Testis (tissue), 2 donors: ENCODE measurements at regions not wholly inside any gene's neighbourhood (a gene's known extent, or its start where the extent isn't known, plus 50 kb on each side); places are given as distances from the start of the nearest gene placed in this dataset.

Source experiments
- DNase-seq: peaks from one replicate; pipeline ENCODE4 v3.0.0-alpha.2; 2019
- H3K27ac ChIP-seq, 2 donors: fragments of 200-600 bp; sonication (generic); one replicate each; pipeline ENCODE4 v1.5.1; 2019
- H3K27me3 ChIP-seq: fragments of 200-600 bp; sonication (generic); one replicate; pipeline ENCODE4 v1.5.1; 2019
- H3K36me3 ChIP-seq: fragments of 200-600 bp; sonication (generic); one replicate; pipeline ENCODE4 v1.5.1; 2017; ENCODE audit warnings: low read depth; ENCODE audit errors: missing control alignments
- H3K4me1 ChIP-seq: fragments of 200-600 bp; sonication (generic); one replicate; pipeline ENCODE4 v1.5.1; 2019
- H3K4me3 ChIP-seq, 2 donors: fragments of 200-600 bp; sonication (generic); one replicate each; pipeline ENCODE4 v1.5.1; 2017 to 2019
- H3K9me3 ChIP-seq: fragments of 200-600 bp; sonication (generic); one replicate; pipeline ENCODE4 v1.5.1; 2017
- POLR2A ChIP-seq: fragments of 450-650 bp; IDR thresholded peaks from one replicate; pipeline ENCODE4 v1.6.1; 2017; ENCODE audit warnings: antibody characterized with exemption, mild to moderate bottlenecking, moderate library complexity
- WGBS, 2 donors: methylation state at CpG; one replicate each; pipeline ENCODE4 v1.1.5; 2018; 5-methylcytosine and 5-hydroxymethylcytosine counted together
- intact Hi-C: fragments of 100-400 bp; cut with DNase I; formaldehyde crosslinking; loops from one replicate; pipeline ENCODE4 v1.15.1; 2023; ENCODE audit warnings: low total_unique reads
- TF ChIP-seq, protein P1 (sequence below), 3 experiments: fragments of 450-650 bp in 2 of 3; fragments of 200-600 bp in 1 of 3; sonication (generic) in 1 of 3; IDR thresholded peaks; one replicate each; pipeline ENCODE4 v1.5.1; 2016 to 2019; ENCODE audit warnings: antibody characterized with exemption in 3 of 3, mild to moderate bottlenecking in 2 of 3, moderate library complexity in 1 of 3

- Histone ChIP-seq H3K27ac (no peak overlapping the region), H3K36me3 (no peaks in the 10 kb centered on the region), H3K4me1 (peaks cover 13% of the 10 kb centered on the region), H3K9me3 (no peaks in the 10 kb centered on the region), H3K27me3 (no peaks in the 10 kb centered on the region), H3K4me3 (no peak overlapping the region)
- 86 to 94% methylated on average over 8 of the region's 8 CpGs for WGBS, 2 donors
- intact Hi-C loops = no loop called here
- no peak for TF ChIP-seq POLR2A
- TF ChIP-seq, protein P1, sequence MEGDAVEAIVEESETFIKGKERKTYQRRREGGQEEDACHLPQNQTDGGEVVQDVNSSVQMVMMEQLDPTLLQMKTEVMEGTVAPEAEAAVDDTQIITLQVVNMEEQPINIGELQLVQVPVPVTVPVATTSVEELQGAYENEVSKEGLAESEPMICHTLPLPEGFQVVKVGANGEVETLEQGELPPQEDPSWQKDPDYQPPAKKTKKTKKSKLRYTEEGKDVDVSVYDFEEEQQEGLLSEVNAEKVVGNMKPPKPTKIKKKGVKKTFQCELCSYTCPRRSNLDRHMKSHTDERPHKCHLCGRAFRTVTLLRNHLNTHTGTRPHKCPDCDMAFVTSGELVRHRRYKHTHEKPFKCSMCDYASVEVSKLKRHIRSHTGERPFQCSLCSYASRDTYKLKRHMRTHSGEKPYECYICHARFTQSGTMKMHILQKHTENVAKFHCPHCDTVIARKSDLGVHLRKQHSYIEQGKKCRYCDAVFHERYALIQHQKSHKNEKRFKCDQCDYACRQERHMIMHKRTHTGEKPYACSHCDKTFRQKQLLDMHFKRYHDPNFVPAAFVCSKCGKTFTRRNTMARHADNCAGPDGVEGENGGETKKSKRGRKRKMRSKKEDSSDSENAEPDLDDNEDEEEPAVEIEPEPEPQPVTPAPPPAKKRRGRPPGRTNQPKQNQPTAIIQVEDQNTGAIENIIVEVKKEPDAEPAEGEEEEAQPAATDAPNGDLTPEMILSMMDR (IDR thresholded peaks at IDR 0.05) = no peak
- no peak for DNase-seq
Measured at GRCh38 chr10:6349846-6350535, 147.3 kb downstream of the PFKFB3 start.

GRCh38 chr10:6350609-6351008 lies 147.9 kb downstream of the PFKFB3 start:
- Histone ChIP-seq H3K4me3 (no peak overlapping the region), H3K27ac (no peak overlapping the region), H3K9me3 (no peaks in the 10 kb centered on the region), H3K36me3 (no peaks in the 10 kb centered on the region), H3K27me3 (no peaks in the 10 kb centered on the region), H3K4me1 (peaks cover 13% of the 10 kb centered on the region)
- intact Hi-C loops = no loop called here
- DNase-seq = no peak
- 84 to 92% methylated on average over 3 of the region's 3 CpGs for WGBS, 2 donors
- no peak for TF ChIP-seq POLR2A
- TF ChIP-seq, protein P1 (IDR thresholded peaks at IDR 0.05) = no peak

- H3K9me3 ChIP-seq = no peaks in the 10 kb centered on the region
- WGBS, 2 donors = 59 to 65% methylated on average over 2 of the region's 2 CpGs
- H3K36me3 ChIP-seq = no peaks in the 10 kb centered on the region
- no peak for DNase-seq
- H3K4me1 ChIP-seq = peaks cover 13% of the 10 kb centered on the region
- H3K27me3 ChIP-seq = no peaks in the 10 kb centered on the region
- TF ChIP-seq, protein P1 (IDR thresholded peaks at IDR 0.05) = no peak
- no peak for TF ChIP-seq POLR2A
- H3K4me3 ChIP-seq = no peak overlapping the region
- intact Hi-C loops = no loop called here
- H3K27ac ChIP-seq = no peak overlapping the region
Measured at GRCh38 chr10:6351495-6351894, 148.8 kb downstream of the PFKFB3 start.

DNA sequence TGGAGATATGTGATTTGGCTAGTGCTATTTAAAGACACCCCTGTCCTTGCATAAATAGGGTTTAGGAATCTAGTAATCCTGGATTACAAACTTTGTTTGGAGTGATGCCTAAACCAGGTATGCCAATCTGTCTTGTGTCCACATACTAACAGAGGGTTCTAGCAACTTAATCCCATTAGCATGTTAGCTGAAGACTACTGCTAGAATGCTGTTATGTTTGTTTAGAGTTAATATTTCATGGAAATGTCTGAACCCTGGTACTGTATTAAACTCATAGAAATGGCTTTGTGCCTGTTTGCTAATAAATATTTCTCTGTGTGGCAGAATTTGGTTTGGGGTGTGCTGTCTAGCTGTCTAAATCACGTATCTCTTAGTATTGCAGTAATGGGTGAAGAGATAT lies 150.8 kb downstream of the PFKFB3 start:
- 84 to 94% methylated on average over 1 of the region's 1 CpG for WGBS, 2 donors
- no peaks in the 10 kb centered on the region for H3K27me3 ChIP-seq
- no peak for TF ChIP-seq POLR2A
- TF ChIP-seq, protein P1 (IDR thresholded peaks at IDR 0.05) = no peak

DNA sequence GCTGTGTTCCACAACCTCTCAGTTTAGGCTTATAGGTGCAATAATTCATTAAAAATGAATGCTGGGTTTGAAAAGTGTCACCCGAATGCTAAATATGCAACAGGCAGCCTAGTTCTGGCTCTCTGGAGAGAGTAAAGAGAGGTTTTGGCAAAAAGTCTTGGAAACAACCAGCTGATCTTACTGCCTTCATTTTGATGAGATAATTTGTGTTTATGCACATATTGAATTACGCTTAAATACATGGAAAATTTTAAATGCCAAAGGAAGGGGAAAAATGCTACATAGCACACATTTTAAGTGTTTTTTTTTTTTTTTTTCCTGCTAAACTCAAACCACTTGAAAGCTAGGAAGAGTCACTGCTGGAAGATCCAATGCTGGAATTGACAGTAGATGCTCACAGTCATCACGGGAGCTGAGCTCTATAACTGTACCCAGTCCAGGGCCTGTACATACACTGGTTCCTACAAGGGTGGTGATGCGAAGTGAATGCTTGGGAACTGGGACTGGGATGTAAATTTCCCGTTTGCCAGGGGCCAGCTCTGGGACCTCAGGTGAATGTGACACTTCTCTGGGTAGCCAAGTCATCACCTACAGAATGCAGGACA lies 151.5 kb downstream of the PFKFB3 start:
- Histone ChIP-seq H3K4me3 (no peak overlapping the region), H3K4me1 (no peaks in the 10 kb centered on the region), H3K36me3 (no peaks in the 10 kb centered on the region), H3K9me3 (no peaks in the 10 kb centered on the region), H3K27me3 (no peaks in the 10 kb centered on the region), H3K27ac (no peak overlapping the region)
- DNase-seq = no peak
- WGBS, 2 donors = 88 to 90% methylated on average over 5 of the region's 5 CpGs
- TF ChIP-seq POLR2A = no peak
- TF ChIP-seq, protein P1 (IDR thresholded peaks at IDR 0.05) = no peak
- intact Hi-C loops = no loop called here

More for the DNA sequence above, 150.8 kb downstream of the PFKFB3 start:
- Histone ChIP-seq H3K4me1 (no peaks in the 10 kb centered on the region), H3K27ac (no peak overlapping the region), H3K36me3 (no peaks in the 10 kb centered on the region), H3K4me3 (no peak overlapping the region), H3K9me3 (no peaks in the 10 kb centered on the region)
- intact Hi-C loops = no loop called here
- DNase-seq = no peak
